DND-41 (cell line): ENCODE measurements at regions not wholly inside any gene's neighbourhood (a gene's known extent, or its start where the extent isn't known, plus 50 kb on each side); places are given as distances from the start of the nearest gene placed in this dataset.

Experiments used
- ATAC-seq: fragments of 200-7000 bp; cut with Tn5 transposase; 3 replicates; pipeline ENCODE4 v1.9.1; 2021; ENCODE audit warnings: low read depth; ENCODE audit not compliant: insufficient read depth
- DNase-seq: peaks from one replicate; pipeline ENCODE4 v3.0.0-alpha.2; 2020
- H2AFZ ChIP-seq: 2 replicates; pipeline ENCODE4 v1.6.0; 2012; ENCODE audit warnings: low read depth, low read length
- H3K27ac ChIP-seq: 2 replicates; pipeline ENCODE4 v1.5.1; 2012; ENCODE audit warnings: low read length, inconsistent platforms
- H3K27me3 ChIP-seq: fragments of 200-600 bp; sonication (generic); 2 replicates; pipeline ENCODE4 v1.6.0; 2012; ENCODE audit warnings: low read length, mild to moderate bottlenecking, inconsistent platforms; ENCODE audit not compliant: insufficient read depth, poor library complexity
- H3K36me3 ChIP-seq: 2 replicates; pipeline ENCODE4 v1.5.1; 2012; ENCODE audit warnings: low read length, inconsistent platforms; ENCODE audit not compliant: insufficient read depth
- H3K4me1 ChIP-seq: 2 replicates; pipeline ENCODE4 v1.5.1; 2012; ENCODE audit warnings: mild to moderate bottlenecking, low read length; ENCODE audit not compliant: insufficient read depth
- H3K4me2 ChIP-seq: 2 replicates; pipeline ENCODE4 v1.6.0; 2012; ENCODE audit warnings: mild to moderate bottlenecking, moderate library complexity, low read length, inconsistent platforms; ENCODE audit not compliant: insufficient read depth
- H3K4me3 ChIP-seq, 2 experiments: fragments of 200-600 bp in 1 of 2; shearing (Covaris generic) in 1 of 2; 2 replicates each; pipeline ENCODE4 v1.5.1; 2012 to 2016; ENCODE audit warnings: inconsistent platforms in 2 of 2, low read length in 2 of 2, mild to moderate bottlenecking in 2 of 2, low read depth in 1 of 2, moderate library complexity in 1 of 2
- H3K79me2 ChIP-seq: 2 replicates; pipeline ENCODE4 v1.6.0; 2012; ENCODE audit warnings: low read length, inconsistent platforms; ENCODE audit not compliant: insufficient read depth
- H3K9ac ChIP-seq: 2 replicates; pipeline ENCODE4 v1.6.0; 2012; ENCODE audit warnings: low read depth, mild to moderate bottlenecking, inconsistent platforms, low read length, moderate library complexity
- H3K9me3 ChIP-seq: 2 replicates; pipeline ENCODE4 v1.5.1; 2012; ENCODE audit warnings: low read length, moderate library complexity, mild to moderate bottlenecking, inconsistent platforms; ENCODE audit not compliant: insufficient read depth, severe bottlenecking
- H4K20me1 ChIP-seq: 2 replicates; pipeline ENCODE4 v1.6.0; 2012; ENCODE audit warnings: low read length; ENCODE audit not compliant: insufficient read depth
- EZH2 ChIP-seq: IDR thresholded peaks from 3 replicates; pipeline ENCODE4 v1.6.1; 2012; ENCODE audit warnings: borderline replicate concordance, low read depth, mild to moderate bottlenecking, moderate library complexity, low read length, inconsistent platforms; ENCODE audit not compliant: severe bottlenecking
- TF ChIP-seq, protein P1 (sequence below): IDR thresholded peaks from 2 replicates; pipeline ENCODE4 v1.5.1; 2012; ENCODE audit warnings: borderline replicate concordance, low read length, moderate library complexity, mild to moderate bottlenecking; ENCODE audit not compliant: poor library complexity, severe bottlenecking; ENCODE audit errors: extremely low read depth

DNA sequence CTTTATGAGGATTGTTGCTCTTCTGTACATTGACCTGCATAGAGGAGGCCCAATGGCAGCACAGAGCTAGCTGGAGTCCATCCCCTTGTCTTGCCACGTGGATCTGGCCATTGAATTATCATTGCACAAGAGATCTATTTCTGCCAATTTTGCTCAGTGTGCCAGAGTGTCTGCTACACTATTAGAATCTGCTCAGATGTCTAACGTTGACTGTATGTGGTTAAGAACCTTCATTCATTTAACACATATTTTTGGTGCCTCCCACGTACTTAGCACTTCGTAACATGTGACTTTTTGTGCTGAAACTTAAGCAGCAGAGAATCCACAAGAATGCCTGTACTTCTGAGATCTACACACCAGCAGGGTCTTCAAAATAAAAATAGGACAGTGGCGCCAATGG lies 166.0 kb upstream of the VASH1 start:
- H2AFZ ChIP-seq = no peak overlapping the region
- DNase-seq = no peak
- no peak overlapping the region for H3K27ac ChIP-seq
- H4K20me1 ChIP-seq = no peaks in the 10 kb centered on the region
- no peak overlapping the region for H3K4me2 ChIP-seq
- H3K79me2 ChIP-seq = no peaks in the 10 kb centered on the region
- H3K4me3 ChIP-seq = no peak overlapping the region
- no peak for ATAC-seq
- no peak overlapping the region for H3K9ac ChIP-seq
- peaks cover 8% of the 10 kb centered on the region for H3K27me3 ChIP-seq
- no peaks in the 10 kb centered on the region for H3K36me3 ChIP-seq
- no peaks in the 10 kb centered on the region for H3K4me1 ChIP-seq
- TF ChIP-seq EZH2 = no peak
- TF ChIP-seq, protein P1, sequence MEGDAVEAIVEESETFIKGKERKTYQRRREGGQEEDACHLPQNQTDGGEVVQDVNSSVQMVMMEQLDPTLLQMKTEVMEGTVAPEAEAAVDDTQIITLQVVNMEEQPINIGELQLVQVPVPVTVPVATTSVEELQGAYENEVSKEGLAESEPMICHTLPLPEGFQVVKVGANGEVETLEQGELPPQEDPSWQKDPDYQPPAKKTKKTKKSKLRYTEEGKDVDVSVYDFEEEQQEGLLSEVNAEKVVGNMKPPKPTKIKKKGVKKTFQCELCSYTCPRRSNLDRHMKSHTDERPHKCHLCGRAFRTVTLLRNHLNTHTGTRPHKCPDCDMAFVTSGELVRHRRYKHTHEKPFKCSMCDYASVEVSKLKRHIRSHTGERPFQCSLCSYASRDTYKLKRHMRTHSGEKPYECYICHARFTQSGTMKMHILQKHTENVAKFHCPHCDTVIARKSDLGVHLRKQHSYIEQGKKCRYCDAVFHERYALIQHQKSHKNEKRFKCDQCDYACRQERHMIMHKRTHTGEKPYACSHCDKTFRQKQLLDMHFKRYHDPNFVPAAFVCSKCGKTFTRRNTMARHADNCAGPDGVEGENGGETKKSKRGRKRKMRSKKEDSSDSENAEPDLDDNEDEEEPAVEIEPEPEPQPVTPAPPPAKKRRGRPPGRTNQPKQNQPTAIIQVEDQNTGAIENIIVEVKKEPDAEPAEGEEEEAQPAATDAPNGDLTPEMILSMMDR = no peak
- H3K9me3 ChIP-seq = no peaks in the 10 kb centered on the region

DNA sequence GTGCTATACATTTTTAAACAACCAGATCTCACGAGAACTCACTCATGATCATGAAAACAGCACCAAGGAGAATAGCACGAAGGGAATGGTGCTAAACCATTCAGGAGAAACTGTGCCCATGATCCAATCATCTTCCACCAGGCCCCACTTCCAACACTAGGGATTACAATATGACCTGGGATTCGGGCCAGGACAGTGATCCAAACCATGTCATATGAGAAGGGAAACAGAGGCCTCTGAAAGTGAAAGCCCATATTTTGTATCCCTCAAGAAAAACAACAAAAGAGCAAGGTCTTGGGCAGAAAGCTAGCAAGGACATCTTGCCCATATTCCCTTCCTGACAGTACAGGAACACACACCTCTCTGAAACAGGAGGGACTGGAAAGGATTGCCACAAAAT lies 163.9 kb upstream of the VASH1 start:
- Histone ChIP-seq H3K79me2 (no peaks in the 10 kb centered on the region), H3K27me3 (peaks cover 9% of the 10 kb centered on the region), H3K36me3 (no peaks in the 10 kb centered on the region), H3K9me3 (no peaks in the 10 kb centered on the region), H3K27ac (no peak overlapping the region), H3K9ac (no peak overlapping the region), H3K4me1 (no peaks in the 10 kb centered on the region), H3K4me2 (no peak overlapping the region), H3K4me3 (no peak overlapping the region), H2AFZ (no peak overlapping the region), H4K20me1 (no peaks in the 10 kb centered on the region)
- ATAC-seq = no peak
- no peak for DNase-seq
- TF ChIP-seq EZH2 = no peak
- TF ChIP-seq, protein P1 = no peak

DNA sequence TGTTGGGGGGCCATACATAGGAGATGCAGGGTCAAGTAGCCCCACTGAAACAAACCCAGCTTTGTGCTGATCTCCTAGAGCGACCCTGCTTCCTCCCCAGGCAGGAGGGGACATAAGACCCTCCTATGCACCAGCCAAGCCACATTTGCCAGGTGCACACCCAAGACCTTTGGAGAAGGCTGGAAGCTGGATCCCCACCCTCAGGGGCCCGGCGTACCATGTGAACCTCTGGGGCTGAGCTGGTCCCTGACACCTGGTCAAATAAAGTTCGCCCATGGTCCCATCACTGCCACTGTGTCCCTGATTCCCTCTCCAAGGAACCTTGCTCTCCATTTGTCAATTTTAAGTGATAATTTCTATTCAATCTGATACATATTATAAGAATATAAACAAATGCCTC lies 162.1 kb upstream of the VASH1 start:
- Histone ChIP-seq H3K79me2 (no peaks in the 10 kb centered on the region), H3K4me1 (no peaks in the 10 kb centered on the region), H4K20me1 (no peaks in the 10 kb centered on the region), H3K27ac (no peak overlapping the region), H2AFZ (no peak overlapping the region), H3K36me3 (no peaks in the 10 kb centered on the region), H3K27me3 (peaks cover 9% of the 10 kb centered on the region), H3K9ac (no peak overlapping the region), H3K9me3 (no peaks in the 10 kb centered on the region), H3K4me3 (no peak overlapping the region), H3K4me2 (no peak overlapping the region)
- no peak for ATAC-seq
- DNase-seq = no peak
- TF ChIP-seq EZH2 = no peak
- TF ChIP-seq, protein P1 = no peak
